ENCODE measurements at regions not wholly inside any gene's neighbourhood (a gene's known extent, or its start where the extent isn't known, plus 50 kb on each side); places are given as distances from the start of the nearest gene placed in this dataset.

DNA sequence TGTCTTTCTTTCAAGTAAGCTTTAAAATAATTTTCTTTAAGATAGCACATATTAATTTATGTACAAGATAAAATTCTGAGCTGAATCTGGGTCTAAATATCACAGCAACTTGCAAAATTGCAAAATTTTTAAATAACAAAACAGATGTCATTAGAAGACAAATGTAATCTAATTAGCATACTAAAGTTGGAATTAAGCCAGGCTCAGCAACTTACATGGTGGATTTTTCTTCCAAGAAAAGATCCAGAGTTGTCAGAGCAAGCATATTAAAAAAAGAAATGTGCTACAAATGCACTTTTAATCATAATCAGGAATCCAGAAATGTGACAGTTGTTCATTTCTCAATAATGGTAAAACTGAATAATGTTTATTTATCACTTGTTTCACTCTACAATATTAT lies 906.9 kb upstream of the INTU start:
- TF ChIP-seq HDAC1 (CRISPR knock-in tag; IDR thresholded peaks at IDR 0.05), result no peak
- no peak for TF ChIP-seq ZSCAN20 (CRISPR knock-in tag; IDR thresholded peaks at IDR 0.05; ENCODE audit: borderline replicate concordance)
- no peak for TF ChIP-seq MYC (CRISPR knock-in tag; IDR thresholded peaks at IDR 0.05; ENCODE audit: borderline replicate concordance)
- no peak for TF ChIP-seq ZC3H4 (CRISPR knock-in tag; IDR thresholded peaks at IDR 0.05; ENCODE audit: borderline replicate concordance)
- TF ChIP-seq, protein P1, sequence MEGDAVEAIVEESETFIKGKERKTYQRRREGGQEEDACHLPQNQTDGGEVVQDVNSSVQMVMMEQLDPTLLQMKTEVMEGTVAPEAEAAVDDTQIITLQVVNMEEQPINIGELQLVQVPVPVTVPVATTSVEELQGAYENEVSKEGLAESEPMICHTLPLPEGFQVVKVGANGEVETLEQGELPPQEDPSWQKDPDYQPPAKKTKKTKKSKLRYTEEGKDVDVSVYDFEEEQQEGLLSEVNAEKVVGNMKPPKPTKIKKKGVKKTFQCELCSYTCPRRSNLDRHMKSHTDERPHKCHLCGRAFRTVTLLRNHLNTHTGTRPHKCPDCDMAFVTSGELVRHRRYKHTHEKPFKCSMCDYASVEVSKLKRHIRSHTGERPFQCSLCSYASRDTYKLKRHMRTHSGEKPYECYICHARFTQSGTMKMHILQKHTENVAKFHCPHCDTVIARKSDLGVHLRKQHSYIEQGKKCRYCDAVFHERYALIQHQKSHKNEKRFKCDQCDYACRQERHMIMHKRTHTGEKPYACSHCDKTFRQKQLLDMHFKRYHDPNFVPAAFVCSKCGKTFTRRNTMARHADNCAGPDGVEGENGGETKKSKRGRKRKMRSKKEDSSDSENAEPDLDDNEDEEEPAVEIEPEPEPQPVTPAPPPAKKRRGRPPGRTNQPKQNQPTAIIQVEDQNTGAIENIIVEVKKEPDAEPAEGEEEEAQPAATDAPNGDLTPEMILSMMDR (CRISPR knock-in tag; IDR thresholded peaks at IDR 0.05), result no peak
- TF ChIP-seq EZH2 (conservative IDR thresholded peaks at IDR 0.05; ENCODE audit: low read depth, low read length), result no peak
- no peak for TF ChIP-seq SIN3A (IDR thresholded peaks at IDR 0.05; ENCODE audit: borderline replicate concordance, low read depth, low read length)
- no peak for TF ChIP-seq CBFB (CRISPR knock-in tag; IDR thresholded peaks at IDR 0.05)
- no peak for TF ChIP-seq ZNF232 (CRISPR knock-in tag; IDR thresholded peaks at IDR 0.05; ENCODE audit: borderline replicate concordance)
- no peak for TF ChIP-seq TAF1 (CRISPR knock-in tag; IDR thresholded peaks at IDR 0.05)
- no peak for TF ChIP-seq TCF7L2 (IDR thresholded peaks at IDR 0.05; ENCODE audit: low read depth, low read length)
- TF ChIP-seq YY1 (IDR thresholded peaks at IDR 0.05; ENCODE audit: insufficient read depth, insufficient replicate concordance, low read depth, low read length), result no peak
